MM.1S (cell line): ENCODE measurements at regions not wholly inside any gene's neighbourhood (a gene's known extent, or its start where the extent isn't known, plus 50 kb on each side); places are given as distances from the start of the nearest gene placed in this dataset.

Source experiments
- DNase-seq: peaks from one replicate; pipeline ENCODE4 v3.0.0-alpha.2; 2015
- H2AFZ ChIP-seq: fragments of 300-600 bp; sonication (generic); 2 replicates; pipeline ENCODE4 v1.6.0; 2016; ENCODE audit warnings: antibody characterized with exemption, low read length
- H3F3A ChIP-seq: fragments of 300-600 bp; sonication (generic); 2 replicates; pipeline ENCODE4 v1.6.1; 2016; ENCODE audit warnings: mild to moderate bottlenecking, antibody characterized with exemption, low read length, moderate library complexity, mixed read lengths; ENCODE audit not compliant: insufficient read depth
- H3K27ac ChIP-seq: fragments of 300-600 bp; sonication (generic); 2 replicates; pipeline ENCODE4 v1.5.1; 2016; ENCODE audit warnings: mild to moderate bottlenecking, low read length
- H3K27me3 ChIP-seq: fragments of 300-600 bp; sonication (generic); replicated peaks from 2 replicates; pipeline ENCODE4 v1.6.0; 2016; ENCODE audit warnings: low read length; ENCODE audit not compliant: insufficient read depth
- H3K36me3 ChIP-seq: fragments of 300-600 bp; sonication (generic); replicated peaks from 2 replicates; pipeline ENCODE4 v1.6.1; 2016; ENCODE audit warnings: mild to moderate bottlenecking, low read length, mixed read lengths; ENCODE audit not compliant: insufficient read depth
- H3K4me1 ChIP-seq: fragments of 300-600 bp; sonication (generic); 2 replicates; pipeline ENCODE4 v1.6.1; 2016; ENCODE audit warnings: low read length, mixed read lengths
- H3K4me2 ChIP-seq: fragments of 300-600 bp; sonication (generic); 2 replicates; pipeline ENCODE4 v1.6.0; 2016; ENCODE audit warnings: low read depth, low read length
- H3K4me3 ChIP-seq: fragments of 300-600 bp; sonication (generic); 2 replicates; pipeline ENCODE4 v1.5.1; 2016; ENCODE audit warnings: low read length, mixed read lengths
- H3K79me2 ChIP-seq: fragments of 300-600 bp; sonication (generic); 2 replicates; pipeline ENCODE4 v1.6.1; 2016; ENCODE audit warnings: mixed run types, low read length, mixed read lengths
- H3K9ac ChIP-seq: fragments of 300-600 bp; sonication (generic); 2 replicates; pipeline ENCODE4 v1.6.1; 2016; ENCODE audit warnings: low read length, mixed read lengths
- H3K9me2 ChIP-seq: fragments of 300-600 bp; sonication (generic); replicated peaks from 2 replicates; pipeline ENCODE4 v1.6.1; 2016; ENCODE audit warnings: mild to moderate bottlenecking, low read length, mixed read lengths; ENCODE audit not compliant: insufficient read depth
- H3K9me3 ChIP-seq: fragments of 300-600 bp; sonication (generic); replicated peaks from 2 replicates; pipeline ENCODE4 v1.6.1; 2016; ENCODE audit warnings: mild to moderate bottlenecking, low read length, mixed read lengths; ENCODE audit not compliant: insufficient read depth
- H4K20me1 ChIP-seq: fragments of 300-600 bp; sonication (generic); 2 replicates; pipeline ENCODE4 v1.6.1; 2016; ENCODE audit warnings: mild to moderate bottlenecking, low read length, moderate library complexity, mixed read lengths; ENCODE audit not compliant: insufficient read depth
- CTCF ChIP-seq: fragments of 300-600 bp; sonication (generic); IDR thresholded peaks from 2 replicates; pipeline ENCODE4 v1.5.1; 2016; ENCODE audit warnings: antibody characterized with exemption, low read length, mixed read lengths
- EZH2 ChIP-seq: fragments of 300-600 bp; sonication (generic); optimal IDR thresholded peaks from 2 replicates; pipeline ENCODE3; 2017; ENCODE audit warnings: low read depth, mild to moderate bottlenecking, antibody characterized with exemption, low read length, mixed read lengths
- EZH2phosphoT487 ChIP-seq: fragments of 300-600 bp; sonication (generic); IDR thresholded peaks from 2 replicates; pipeline ENCODE4 v1.6.1; 2018; ENCODE audit warnings: antibody characterized with exemption, low read length

DNA sequence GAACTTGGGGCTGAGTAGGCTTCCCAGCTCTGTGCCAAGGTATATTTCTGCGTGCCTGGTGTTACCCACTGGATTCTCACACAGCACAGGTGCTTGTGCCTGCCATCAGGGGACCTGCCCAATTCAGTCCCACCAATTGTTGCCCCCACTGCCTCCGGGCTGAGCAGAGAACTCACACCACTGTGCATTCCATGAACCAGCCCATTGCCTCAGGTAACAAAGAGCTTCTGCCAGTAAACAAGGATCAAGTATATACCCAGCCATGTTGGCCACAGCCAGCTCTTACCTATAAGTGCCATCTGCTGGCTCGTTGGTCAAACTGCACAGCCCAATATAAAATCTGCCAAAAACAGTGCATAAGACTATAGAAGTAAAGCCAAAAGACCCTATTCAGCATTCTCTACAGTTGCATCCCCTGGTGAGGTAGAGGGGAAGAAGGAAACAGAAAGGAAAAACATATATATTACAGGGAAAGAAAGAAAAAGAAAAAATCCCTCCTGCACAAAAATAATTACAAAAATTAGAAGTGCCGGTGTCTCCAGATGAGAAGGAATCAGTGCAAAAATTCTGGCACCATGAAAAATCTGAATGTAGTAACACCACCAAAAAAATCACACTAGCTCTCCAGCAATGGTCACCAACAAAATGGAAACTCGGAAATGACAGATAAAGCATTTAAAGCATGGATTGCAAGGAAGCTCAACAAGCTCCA lies 241.4 kb downstream of the IBTK start:
- H3K4me3 ChIP-seq = no peak overlapping the region
- no peaks in the 10 kb centered on the region for H3K79me2 ChIP-seq
- no peak overlapping the region for H3K9ac ChIP-seq
- H3K4me2 ChIP-seq = no peak overlapping the region
- no peaks in the 10 kb centered on the region for H3K27me3 ChIP-seq
- no peaks in the 10 kb centered on the region for H3F3A ChIP-seq
- no peaks in the 10 kb centered on the region for H3K9me3 ChIP-seq
- no peak overlapping the region for H2AFZ ChIP-seq
- TF ChIP-seq EZH2 (no peak), CTCF (peak; percentile 71)
- H3K4me1 ChIP-seq = no peaks in the 10 kb centered on the region
- H3K9me2 ChIP-seq = no peaks in the 10 kb centered on the region
- no peaks in the 10 kb centered on the region for H4K20me1 ChIP-seq
- DNase-seq = peak; percentile 56
- H3K36me3 ChIP-seq = no peaks in the 10 kb centered on the region
- H3K27ac ChIP-seq = no peak overlapping the region

DNA sequence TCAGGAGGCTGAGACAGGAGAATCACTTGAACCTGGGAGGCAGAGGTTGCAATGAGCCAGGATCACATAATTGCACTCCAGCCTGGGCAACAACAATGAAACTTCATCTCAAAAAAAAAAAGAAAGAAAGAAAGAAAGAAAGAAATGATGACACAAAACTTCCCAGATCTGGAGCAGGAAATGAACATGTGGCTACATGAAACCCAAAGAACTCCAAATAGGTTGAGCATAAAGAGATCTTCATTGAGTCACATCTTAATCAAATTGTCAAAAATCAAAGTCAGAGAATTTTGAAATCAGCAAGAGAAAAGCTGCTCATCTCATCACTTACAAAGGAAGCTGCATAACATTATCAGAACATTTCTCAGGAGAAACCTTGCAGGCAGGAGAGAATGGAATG lies 247.0 kb downstream of the IBTK start:
- no peaks in the 10 kb centered on the region for H3K27me3 ChIP-seq
- TF ChIP-seq EZH2 (no peak), CTCF (no peak), EZH2phosphoT487 (no peak)

DNA sequence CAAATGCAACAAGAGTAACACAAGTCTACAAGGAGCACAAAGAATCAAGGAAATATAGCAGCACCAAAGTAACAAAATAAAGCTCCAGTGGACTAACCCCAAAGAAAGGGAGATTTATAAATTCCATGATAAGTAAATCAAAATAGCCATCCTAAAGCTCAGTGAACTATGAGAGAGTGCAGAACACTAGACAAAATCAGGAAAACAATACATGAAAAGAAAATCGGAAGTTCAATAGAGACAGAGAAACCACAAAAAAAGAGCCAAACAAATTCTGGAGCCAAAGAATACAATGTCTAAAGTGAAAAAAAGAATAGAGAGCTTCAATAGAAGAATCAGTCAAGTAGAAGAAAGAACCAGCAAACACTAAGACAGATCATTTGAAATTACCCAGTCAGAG lies 247.3 kb upstream of the TENT5A start:
- no peak for DNase-seq
- Histone ChIP-seq H3K27me3 (no peaks in the 10 kb centered on the region), H3K9me3 (no peaks in the 10 kb centered on the region), H3K9me2 (no peaks in the 10 kb centered on the region), H3K79me2 (no peaks in the 10 kb centered on the region), H3K4me1 (no peaks in the 10 kb centered on the region), H3F3A (no peaks in the 10 kb centered on the region), H3K36me3 (no peaks in the 10 kb centered on the region), H3K27ac (no peak overlapping the region), H3K9ac (no peak overlapping the region), H3K4me2 (no peak overlapping the region), H4K20me1 (no peaks in the 10 kb centered on the region), H2AFZ (no peak overlapping the region), H3K4me3 (no peak overlapping the region)
- no peak for TF ChIP-seq EZH2phosphoT487
- TF ChIP-seq CTCF = no peak
- TF ChIP-seq EZH2 = no peak

More for the DNA sequence above, 247.0 kb downstream of the IBTK start:
- no peak for DNase-seq
- no peaks in the 10 kb centered on the region for H3K36me3 ChIP-seq
- no peak overlapping the region for H3K27ac ChIP-seq
- H3K9ac ChIP-seq = no peak overlapping the region
- no peaks in the 10 kb centered on the region for H3K4me1 ChIP-seq
- no peaks in the 10 kb centered on the region for H3K9me2 ChIP-seq
- no peak overlapping the region for H2AFZ ChIP-seq
- H3K79me2 ChIP-seq = no peaks in the 10 kb centered on the region
- no peaks in the 10 kb centered on the region for H3F3A ChIP-seq
- no peaks in the 10 kb centered on the region for H4K20me1 ChIP-seq
- no peak overlapping the region for H3K4me3 ChIP-seq
- no peaks in the 10 kb centered on the region for H3K9me3 ChIP-seq
- H3K4me2 ChIP-seq = no peak overlapping the region
